ENCODE measurements at regions not wholly inside any gene's neighbourhood (a gene's known extent, or its start where the extent isn't known, plus 50 kb on each side); places are given as distances from the start of the nearest gene placed in this dataset.

DNA sequence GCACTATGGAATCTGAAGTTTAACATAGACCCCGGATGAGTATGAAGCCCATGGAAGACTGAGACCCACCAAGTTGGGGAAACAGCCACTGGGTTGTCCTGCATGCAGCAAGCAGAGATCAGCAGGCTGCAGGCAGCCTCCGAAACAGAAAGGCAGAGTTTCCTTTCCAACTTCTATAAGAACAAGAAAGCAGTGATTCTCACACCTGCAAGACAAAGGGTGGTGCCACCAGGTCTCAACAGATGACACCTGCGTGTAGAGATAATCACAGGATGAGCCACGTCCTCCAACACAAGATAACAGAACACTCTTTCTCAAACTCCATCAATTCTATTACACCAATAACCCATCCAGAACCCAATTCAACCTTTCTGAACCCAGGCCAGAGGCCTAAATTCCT, 457.9 kb downstream of the FOXO1 start:
- no peaks in the 10 kb centered on the region for H3K79me2 ChIP-seq (ENCODE audit: insufficient read depth, low read length)
- H3K27me3 ChIP-seq (ENCODE audit: insufficient read depth, low read length) = no peaks in the 10 kb centered on the region
- H2AFZ ChIP-seq (ENCODE audit: low read length) = no peak overlapping the region
- no peaks in the 10 kb centered on the region for H3F3A ChIP-seq (ENCODE audit: insufficient read depth, low read length)
- no peak overlapping the region for H3K4me3 ChIP-seq (ENCODE audit: low read depth, low read length, poor library complexity, severe bottlenecking)
- H3K4me2 ChIP-seq (ENCODE audit: low read length) = no peak overlapping the region
- peak overlapping the region; percentile 88 for H3K27ac ChIP-seq (ENCODE audit: low read depth, low read length, poor library complexity, severe bottlenecking)
- TF ChIP-seq EZH2 (IDR thresholded peaks at IDR 0.05; ENCODE audit: borderline replicate concordance, low read length) = no peak
- TF ChIP-seq, protein P1, sequence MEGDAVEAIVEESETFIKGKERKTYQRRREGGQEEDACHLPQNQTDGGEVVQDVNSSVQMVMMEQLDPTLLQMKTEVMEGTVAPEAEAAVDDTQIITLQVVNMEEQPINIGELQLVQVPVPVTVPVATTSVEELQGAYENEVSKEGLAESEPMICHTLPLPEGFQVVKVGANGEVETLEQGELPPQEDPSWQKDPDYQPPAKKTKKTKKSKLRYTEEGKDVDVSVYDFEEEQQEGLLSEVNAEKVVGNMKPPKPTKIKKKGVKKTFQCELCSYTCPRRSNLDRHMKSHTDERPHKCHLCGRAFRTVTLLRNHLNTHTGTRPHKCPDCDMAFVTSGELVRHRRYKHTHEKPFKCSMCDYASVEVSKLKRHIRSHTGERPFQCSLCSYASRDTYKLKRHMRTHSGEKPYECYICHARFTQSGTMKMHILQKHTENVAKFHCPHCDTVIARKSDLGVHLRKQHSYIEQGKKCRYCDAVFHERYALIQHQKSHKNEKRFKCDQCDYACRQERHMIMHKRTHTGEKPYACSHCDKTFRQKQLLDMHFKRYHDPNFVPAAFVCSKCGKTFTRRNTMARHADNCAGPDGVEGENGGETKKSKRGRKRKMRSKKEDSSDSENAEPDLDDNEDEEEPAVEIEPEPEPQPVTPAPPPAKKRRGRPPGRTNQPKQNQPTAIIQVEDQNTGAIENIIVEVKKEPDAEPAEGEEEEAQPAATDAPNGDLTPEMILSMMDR (IDR thresholded peaks at IDR 0.05; ENCODE audit: low read length) = no peak
- no peaks in the 10 kb centered on the region for H4K20me1 ChIP-seq (ENCODE audit: insufficient read depth, low read length)
- peaks cover 7% of the 10 kb centered on the region for H3K9me3 ChIP-seq (ENCODE audit: low read length)
- H3K36me3 ChIP-seq (ENCODE audit: insufficient read depth, low read length) = no peaks in the 10 kb centered on the region; the same call in 1 of the 2 replicates
- no peaks in the 10 kb centered on the region for H3K9me2 ChIP-seq (ENCODE audit: low read depth, low read length)
- no peak overlapping the region for H3K9ac ChIP-seq (ENCODE audit: low read length)
- peaks cover 41% of the 10 kb centered on the region for H3K4me1 ChIP-seq (ENCODE audit: insufficient read depth, low read length, severe bottlenecking)

DNA sequence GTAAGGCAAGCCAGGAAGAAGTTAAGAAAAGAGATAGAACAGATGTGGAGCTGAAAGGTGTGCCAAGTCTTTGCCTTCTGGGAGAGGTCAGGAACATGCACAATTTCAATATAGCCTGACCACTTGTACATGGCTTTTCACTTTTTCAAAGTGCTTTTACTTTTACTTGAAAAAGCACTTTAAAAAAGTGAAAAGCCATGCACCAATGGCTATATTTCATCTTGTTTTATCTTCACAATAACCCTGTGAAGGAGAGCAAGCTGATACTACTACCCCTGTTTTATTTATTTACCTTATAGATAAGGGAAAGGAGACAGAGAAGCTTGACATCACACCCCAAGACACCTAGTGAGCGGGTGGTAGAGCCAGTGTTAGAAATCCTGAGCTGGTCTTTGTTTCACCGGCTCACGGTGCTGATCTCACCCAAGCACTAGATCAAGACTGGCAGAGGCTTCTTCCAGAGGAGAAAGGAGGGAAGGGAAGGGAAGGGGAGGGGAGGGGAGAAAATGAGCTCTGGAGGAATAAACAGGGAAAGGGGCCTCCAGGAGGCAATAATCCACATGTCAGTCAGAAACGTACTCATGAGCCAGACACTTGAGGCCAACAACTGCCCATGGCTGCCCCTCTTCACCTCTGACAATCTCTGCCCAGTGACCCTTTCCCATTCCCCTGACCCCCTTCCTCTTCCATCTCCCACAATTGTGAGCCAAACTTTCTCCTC, 455.4 kb downstream of the FOXO1 start:
- H3K79me2 ChIP-seq (ENCODE audit: insufficient read depth, low read length) = no peaks in the 10 kb centered on the region
- H3K9me2 ChIP-seq (ENCODE audit: low read depth, low read length) = no peaks in the 10 kb centered on the region
- no peak overlapping the region for H3K9ac ChIP-seq (ENCODE audit: low read length)
- H3K4me3 ChIP-seq (ENCODE audit: low read depth, low read length, poor library complexity, severe bottlenecking) = no peak overlapping the region
- no peaks in the 10 kb centered on the region for H3F3A ChIP-seq (ENCODE audit: insufficient read depth, low read length)
- H3K27ac ChIP-seq (ENCODE audit: low read depth, low read length, poor library complexity, severe bottlenecking) = no peak overlapping the region
- TF ChIP-seq EZH2 (IDR thresholded peaks at IDR 0.05; ENCODE audit: borderline replicate concordance, low read length) = no peak
- TF ChIP-seq, protein P1 (IDR thresholded peaks at IDR 0.05; ENCODE audit: low read length) = no peak
- H4K20me1 ChIP-seq (ENCODE audit: insufficient read depth, low read length) = no peaks in the 10 kb centered on the region
- no peak overlapping the region for H2AFZ ChIP-seq (ENCODE audit: low read length)
- no peak overlapping the region for H3K4me2 ChIP-seq (ENCODE audit: low read length)
- no peaks in the 10 kb centered on the region for H3K36me3 ChIP-seq (ENCODE audit: insufficient read depth, low read length)
- H3K4me1 ChIP-seq (ENCODE audit: insufficient read depth, low read length, severe bottlenecking) = peaks cover 34% of the 10 kb centered on the region
- no peaks in the 10 kb centered on the region for H3K27me3 ChIP-seq (ENCODE audit: insufficient read depth, low read length)
- 0 out of 2 replicates have a peak, but pooled peaks cover 2% of the 10 kb centered on the region for H3K9me3 ChIP-seq (ENCODE audit: low read length)

DNA sequence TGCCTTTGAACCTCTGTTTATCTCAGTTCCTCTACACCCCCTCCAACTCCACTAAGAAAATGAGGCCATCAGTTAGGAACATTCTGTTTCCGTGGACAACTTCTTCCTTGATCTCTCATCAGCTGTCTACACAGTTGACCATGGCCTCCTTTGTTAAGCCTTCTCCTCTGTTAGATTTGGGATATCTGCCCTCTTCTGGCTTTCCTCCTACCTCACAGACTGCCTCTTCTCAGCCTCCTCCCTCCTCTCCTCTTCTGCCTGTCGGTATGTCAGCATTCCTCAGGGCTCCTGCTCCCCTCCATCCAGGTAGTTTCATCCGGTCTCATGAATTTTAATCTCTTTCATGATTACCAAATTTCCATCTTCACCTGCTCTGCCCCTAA, 454.9 kb downstream of the FOXO1 start:
- Histone ChIP-seq H3K4me2 (ENCODE audit: low read length) (no peak overlapping the region), H3K9me2 (ENCODE audit: low read depth, low read length) (no peaks in the 10 kb centered on the region), H3K9me3 (ENCODE audit: low read length) (peaks cover 4% of the 10 kb centered on the region; the same call in 1 of the 2 replicates), H3K79me2 (ENCODE audit: insufficient read depth, low read length) (no peaks in the 10 kb centered on the region), H3K9ac (ENCODE audit: low read length) (no peak overlapping the region), H3K27me3 (ENCODE audit: insufficient read depth, low read length) (no peaks in the 10 kb centered on the region), H3K27ac (ENCODE audit: low read depth, low read length, poor library complexity, severe bottlenecking) (no peak overlapping the region), H3K4me1 (ENCODE audit: insufficient read depth, low read length, severe bottlenecking) (peaks cover 28% of the 10 kb centered on the region), H3K4me3 (ENCODE audit: low read depth, low read length, poor library complexity, severe bottlenecking) (no peak overlapping the region), H3F3A (ENCODE audit: insufficient read depth, low read length) (no peaks in the 10 kb centered on the region), H3K36me3 (ENCODE audit: insufficient read depth, low read length) (no peaks in the 10 kb centered on the region), H2AFZ (ENCODE audit: low read length) (no peak overlapping the region), H4K20me1 (ENCODE audit: insufficient read depth, low read length) (no peaks in the 10 kb centered on the region)
- TF ChIP-seq EZH2 (IDR thresholded peaks at IDR 0.05; ENCODE audit: borderline replicate concordance, low read length) = no peak
- TF ChIP-seq, protein P1 (IDR thresholded peaks at IDR 0.05; ENCODE audit: low read length) = no peak; the same call in 1 of the 2 replicates
